HL-60/S4 (cell line): ENCODE measurements at regions not wholly inside any gene's neighbourhood (a gene's known extent, or its start where the extent isn't known, plus 50 kb on each side); places are given as distances from the start of the nearest gene placed in this dataset.
"Not testable (repeated sequence)": the region's sequence is repeated elsewhere in the genome, so short reads cannot be mapped to it uniquely, and the experiment has no call there.

Experiments used
- in situ Hi-C: fragments of 300-500 bp; cut with MboI; formaldehyde crosslinking; loops from 2 replicates; pipeline ENCODE4 v1.14.3; 2022; ENCODE audit warnings: low sequenced_read_pairs

GRCh38 chr2:18061717-18062116 is 183.2 kb downstream of the KCNS3 start:
- in situ Hi-C loops: no loop called here

GRCh38 chr2:18057657-18058056 is 179.2 kb downstream of the KCNS3 start:
- in situ Hi-C loops: no loop called here

- in situ Hi-C loops: no loop called here
Measured at GRCh38 chr2:18055290-18055689, 176.8 kb downstream of the KCNS3 start.

- in situ Hi-C loops: no loop called here
Measured at GRCh38 chr2:18050001-18050400, 171.5 kb downstream of the KCNS3 start.

GRCh38 chr2:18049325-18049724 is 170.9 kb downstream of the KCNS3 start:
- in situ Hi-C loops: no loop called here

- in situ Hi-C loops: no loop called here
Measured at GRCh38 chr2:18047896-18048657, 169.6 kb downstream of the KCNS3 start.

GRCh38 chr2:18047213-18047611 is 168.7 kb downstream of the KCNS3 start:
- in situ Hi-C loops: no loop called here

- in situ Hi-C loops: no loop called here
Measured at GRCh38 chr2:18046558-18047212, 168.2 kb downstream of the KCNS3 start.

- in situ Hi-C loops: no loop called here
Measured at GRCh38 chr2:18046017-18046416, 167.6 kb downstream of the KCNS3 start.

GRCh38 chr2:18045230-18045629 is 166.8 kb downstream of the KCNS3 start:
- in situ Hi-C loops: no loop called here

- in situ Hi-C loops: not testable (repeated sequence)
Measured at GRCh38 chr2:18017381-18017780, 138.9 kb downstream of the KCNS3 start.

GRCh38 chr2:18009891-18010290 is 131.4 kb downstream of the KCNS3 start:
- in situ Hi-C loops: no loop called here

- in situ Hi-C loops: no loop called here
Measured at GRCh38 chr2:18005411-18005810, 126.9 kb downstream of the KCNS3 start.

GRCh38 chr2:18001671-18002070 is 123.2 kb downstream of the KCNS3 start:
- in situ Hi-C loops: no loop called here

- in situ Hi-C loops: no loop called here
Measured at GRCh38 chr2:17996978-17997377, 118.5 kb downstream of the KCNS3 start.

GRCh38 chr2:17995593-17995992 is 117.1 kb downstream of the KCNS3 start:
- in situ Hi-C loops: no loop called here
